ENCODE measurements at regions not wholly inside any gene's neighbourhood (a gene's known extent, or its start where the extent isn't known, plus 50 kb on each side); places are given as distances from the start of the nearest gene placed in this dataset.
"Not testable (repeated sequence)": the region's sequence is repeated elsewhere in the genome, so short reads cannot be mapped to it uniquely, and the experiment has no call there.

- Histone ChIP-seq H3K4me1 (ENCODE audit: control insufficient read depth, insufficient read depth, low read length) (no peaks in the 10 kb centered on the region), H3K27me3 (ENCODE audit: control insufficient read depth, insufficient read depth, low read length, poor library complexity, severe bottlenecking) (no peaks in the 10 kb centered on the region), H3K9me3 (ENCODE audit: control insufficient read depth, low read length) (no peaks in the 10 kb centered on the region), H3K4me3 (ENCODE audit: insufficient read depth, low read depth, low read length) (no peak overlapping the region), H3K36me3 (ENCODE audit: control insufficient read depth, insufficient read depth, low read length) (no peaks in the 10 kb centered on the region), H3K27ac (ENCODE audit: insufficient read depth, low read depth, low read length, poor library complexity, severe bottlenecking) (no peak overlapping the region)
- WGBS, 2 experiments, result 95 to 97% methylated on average over 4 of the region's 5 CpGs
Observed at GRCh38 chr1:96464522-96464921, 257.1 kb upstream of the PTBP2 start.

DNA sequence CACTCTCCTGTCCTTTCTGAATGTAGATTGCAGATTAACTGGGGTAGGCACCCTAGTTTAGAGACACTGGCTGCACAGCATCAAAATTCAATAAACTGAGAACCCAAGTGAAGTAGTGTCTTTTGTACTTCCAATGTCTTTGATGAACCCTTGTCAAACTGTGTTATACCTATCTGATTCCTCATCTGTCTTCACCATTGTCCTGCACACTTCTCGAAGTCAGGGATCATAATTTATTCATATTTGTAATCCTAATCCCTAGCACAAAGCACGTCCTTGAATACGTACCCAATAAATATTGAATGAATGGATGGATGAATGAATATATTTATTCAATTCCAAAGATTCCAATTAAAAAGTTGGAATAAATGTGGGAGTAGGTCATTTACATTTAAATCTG, 256.6 kb upstream of the PTBP2 start:
- no peaks in the 10 kb centered on the region for H3K4me1 ChIP-seq (ENCODE audit: control insufficient read depth, insufficient read depth, low read length)
- H3K9me3 ChIP-seq (ENCODE audit: control insufficient read depth, low read length), result no peaks in the 10 kb centered on the region
- WGBS, 2 experiments, result 95 to 100% methylated on average over 1 to 3 of the region's 3 CpGs
- H3K27me3 ChIP-seq (ENCODE audit: control insufficient read depth, insufficient read depth, low read length, poor library complexity, severe bottlenecking), result no peaks in the 10 kb centered on the region
- H3K36me3 ChIP-seq (ENCODE audit: control insufficient read depth, insufficient read depth, low read length), result no peaks in the 10 kb centered on the region
- no peak overlapping the region for H3K4me3 ChIP-seq (ENCODE audit: insufficient read depth, low read depth, low read length)
- no peak overlapping the region for H3K27ac ChIP-seq (ENCODE audit: insufficient read depth, low read depth, low read length, poor library complexity, severe bottlenecking)

GRCh38 chr1:96465441-96465840, 256.1 kb upstream of the PTBP2 start:
- H3K9me3 ChIP-seq (ENCODE audit: control insufficient read depth, low read length), result no peaks in the 10 kb centered on the region
- H3K36me3 ChIP-seq (ENCODE audit: control insufficient read depth, insufficient read depth, low read length), result no peaks in the 10 kb centered on the region
- no peak overlapping the region for H3K27ac ChIP-seq (ENCODE audit: insufficient read depth, low read depth, low read length, poor library complexity, severe bottlenecking)
- H3K4me1 ChIP-seq (ENCODE audit: control insufficient read depth, insufficient read depth, low read length), result no peaks in the 10 kb centered on the region
- WGBS, 2 experiments, result 88 to 92% methylated on average over 8 of the region's 8 CpGs
- H3K4me3 ChIP-seq (ENCODE audit: insufficient read depth, low read depth, low read length), result no peak overlapping the region
- H3K27me3 ChIP-seq (ENCODE audit: control insufficient read depth, insufficient read depth, low read length, poor library complexity, severe bottlenecking), result no peaks in the 10 kb centered on the region

DNA sequence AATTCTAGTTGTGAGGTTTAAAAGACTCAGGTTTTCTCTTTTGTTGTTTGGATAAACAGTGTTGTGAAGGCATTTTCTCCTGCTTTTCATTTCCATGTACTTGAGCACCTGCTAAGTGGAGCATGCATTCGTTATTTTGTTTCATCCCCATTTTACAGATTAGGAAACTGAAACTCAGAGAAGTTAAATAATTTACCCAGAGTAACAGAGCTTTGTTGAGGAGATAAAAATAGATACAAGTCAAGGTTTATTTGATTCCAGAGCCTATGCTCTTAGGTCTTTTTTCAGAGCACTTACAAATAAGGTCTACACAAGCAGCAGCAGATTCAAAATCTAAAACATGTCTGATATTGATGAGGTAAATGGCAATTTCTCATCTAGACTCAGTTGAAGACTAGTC, 254.7 kb upstream of the PTBP2 start:
- Histone ChIP-seq H3K9me3 (ENCODE audit: control insufficient read depth, low read length) (no peaks in the 10 kb centered on the region), H3K27ac (ENCODE audit: insufficient read depth, low read depth, low read length, poor library complexity, severe bottlenecking) (no peak overlapping the region), H3K4me1 (ENCODE audit: control insufficient read depth, insufficient read depth, low read length) (no peaks in the 10 kb centered on the region), H3K27me3 (ENCODE audit: control insufficient read depth, insufficient read depth, low read length, poor library complexity, severe bottlenecking) (peaks cover 3% of the 10 kb centered on the region), H3K36me3 (ENCODE audit: control insufficient read depth, insufficient read depth, low read length) (no peaks in the 10 kb centered on the region), H3K4me3 (ENCODE audit: insufficient read depth, low read depth, low read length) (no peak overlapping the region)
- 100% methylated on average over 1 of the region's 1 CpG; no CpG with 5 or more reads in 1 of the 2 experiments for WGBS, 2 experiments

- H3K9me3 ChIP-seq (ENCODE audit: control insufficient read depth, low read length); H3K27ac ChIP-seq (ENCODE audit: insufficient read depth, low read depth, low read length, poor library complexity, severe bottlenecking); H3K36me3 ChIP-seq (ENCODE audit: control insufficient read depth, insufficient read depth, low read length); H3K4me3 ChIP-seq (ENCODE audit: insufficient read depth, low read depth, low read length): not testable (repeated sequence)
- 98% methylated on average over 17 of the region's 24 CpGs for WGBS, 2 experiments
- peaks cover 16% of the 10 kb centered on the region for H3K4me1 ChIP-seq (ENCODE audit: control insufficient read depth, insufficient read depth, low read length)
- peaks cover 12% of the 10 kb centered on the region for H3K27me3 ChIP-seq (ENCODE audit: control insufficient read depth, insufficient read depth, low read length, poor library complexity, severe bottlenecking)
Observed at GRCh38 chr1:96469726-96470125, 251.9 kb upstream of the PTBP2 start.

DNA sequence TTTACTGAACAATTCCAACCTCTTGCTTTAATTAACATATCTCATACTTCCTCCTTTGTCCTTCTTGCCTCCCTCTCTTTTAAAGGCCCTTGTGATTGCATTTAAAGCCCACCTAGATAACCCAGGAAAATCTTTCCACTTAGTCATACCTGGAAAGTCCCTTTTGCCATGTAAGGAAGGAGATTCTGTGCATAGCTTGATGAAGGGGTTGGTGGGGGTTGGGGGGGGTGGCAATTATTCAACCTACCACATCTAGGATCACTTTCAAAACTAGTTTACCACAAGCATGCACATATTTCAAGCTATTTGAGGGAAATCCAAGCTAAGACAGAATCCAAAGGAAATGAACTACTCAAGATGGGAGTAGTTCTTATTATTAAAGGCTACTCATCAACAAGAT, 249.1 kb upstream of the PTBP2 start:
- Histone ChIP-seq H3K4me3 (ENCODE audit: insufficient read depth, low read depth, low read length) (no peak overlapping the region), H3K27me3 (ENCODE audit: control insufficient read depth, insufficient read depth, low read length, poor library complexity, severe bottlenecking) (peaks cover 28% of the 10 kb centered on the region), H3K4me1 (ENCODE audit: control insufficient read depth, insufficient read depth, low read length) (peaks cover 39% of the 10 kb centered on the region), H3K9me3 (ENCODE audit: control insufficient read depth, low read length) (no peaks in the 10 kb centered on the region), H3K36me3 (ENCODE audit: control insufficient read depth, insufficient read depth, low read length) (no peaks in the 10 kb centered on the region), H3K27ac (ENCODE audit: insufficient read depth, low read depth, low read length, poor library complexity, severe bottlenecking) (no peak overlapping the region)

- no peak overlapping the region for H3K4me3 ChIP-seq (ENCODE audit: insufficient read depth, low read depth, low read length)
- H3K27me3 ChIP-seq (ENCODE audit: control insufficient read depth, insufficient read depth, low read length, poor library complexity, severe bottlenecking), result peaks cover 37% of the 10 kb centered on the region
- no peak overlapping the region for H3K27ac ChIP-seq (ENCODE audit: insufficient read depth, low read depth, low read length, poor library complexity, severe bottlenecking)
- H3K36me3 ChIP-seq (ENCODE audit: control insufficient read depth, insufficient read depth, low read length), result no peaks in the 10 kb centered on the region
- no peaks in the 10 kb centered on the region for H3K9me3 ChIP-seq (ENCODE audit: control insufficient read depth, low read length)
- peaks cover 42% of the 10 kb centered on the region for H3K4me1 ChIP-seq (ENCODE audit: control insufficient read depth, insufficient read depth, low read length)
- WGBS, 2 experiments, result 9 to 10% methylated on average over 8 to 9 of the region's 9 CpGs
Observed at GRCh38 chr1:96473791-96474434, 247.7 kb upstream of the PTBP2 start.

DNA sequence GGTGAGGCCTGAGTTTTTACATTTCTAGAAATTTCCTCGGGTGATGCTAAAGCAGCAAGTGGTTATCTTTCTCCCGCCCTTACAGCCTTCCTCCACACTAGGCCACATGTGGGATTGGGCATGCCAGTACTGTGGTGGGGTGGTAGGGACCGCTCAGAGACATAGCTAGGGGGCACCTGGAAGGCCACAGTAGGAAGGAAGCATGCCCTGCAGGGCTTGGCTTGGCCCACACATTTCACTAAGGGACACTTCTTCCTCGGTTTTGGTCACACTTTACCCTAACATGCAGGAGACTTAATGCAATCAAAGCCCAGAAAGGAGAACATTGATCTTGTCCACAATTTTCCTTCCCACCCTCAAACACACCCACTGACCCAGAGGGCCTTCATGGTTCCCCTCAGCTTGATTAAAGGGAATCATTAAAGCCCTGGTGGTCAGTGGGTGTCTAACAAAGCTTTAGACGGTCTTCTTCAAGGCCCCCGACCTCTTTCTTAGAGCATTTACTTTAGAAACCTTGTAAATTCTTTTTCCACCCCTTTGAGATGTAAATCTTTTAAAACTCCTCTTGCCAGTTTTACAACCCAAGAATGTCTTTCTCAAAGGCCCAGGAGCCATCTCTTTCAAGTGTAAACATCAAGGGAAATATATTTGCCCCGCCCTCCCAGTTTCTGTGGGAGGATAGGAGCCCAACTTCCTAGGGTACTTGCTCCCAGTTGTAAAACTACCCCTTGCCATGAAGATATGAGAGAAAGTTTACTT, 246.4 kb upstream of the PTBP2 start:
- Histone ChIP-seq H3K9me3 (ENCODE audit: control insufficient read depth, low read length) (no peaks in the 10 kb centered on the region), H3K27ac (ENCODE audit: insufficient read depth, low read depth, low read length, poor library complexity, severe bottlenecking) (no peak overlapping the region), H3K27me3 (ENCODE audit: control insufficient read depth, insufficient read depth, low read length, poor library complexity, severe bottlenecking) (peaks cover 37% of the 10 kb centered on the region), H3K36me3 (ENCODE audit: control insufficient read depth, insufficient read depth, low read length) (no peaks in the 10 kb centered on the region), H3K4me3 (ENCODE audit: insufficient read depth, low read depth, low read length) (no peak overlapping the region), H3K4me1 (ENCODE audit: control insufficient read depth, insufficient read depth, low read length) (peaks cover 42% of the 10 kb centered on the region)
- 25 to 28% methylated on average over 6 to 7 of the region's 7 CpGs for WGBS, 2 experiments

- no peak overlapping the region for H3K27ac ChIP-seq (ENCODE audit: insufficient read depth, low read depth, low read length, poor library complexity, severe bottlenecking)
- 23 to 33% methylated on average over 2 to 3 of the region's 3 CpGs for WGBS, 2 experiments
- H3K9me3 ChIP-seq (ENCODE audit: control insufficient read depth, low read length), result no peaks in the 10 kb centered on the region
- H3K4me1 ChIP-seq (ENCODE audit: control insufficient read depth, insufficient read depth, low read length), result peaks cover 42% of the 10 kb centered on the region
- H3K36me3 ChIP-seq (ENCODE audit: control insufficient read depth, insufficient read depth, low read length), result no peaks in the 10 kb centered on the region
- no peak overlapping the region for H3K4me3 ChIP-seq (ENCODE audit: insufficient read depth, low read depth, low read length)
- peaks cover 37% of the 10 kb centered on the region for H3K27me3 ChIP-seq (ENCODE audit: control insufficient read depth, insufficient read depth, low read length, poor library complexity, severe bottlenecking)
Observed at GRCh38 chr1:96475903-96476302, 245.7 kb upstream of the PTBP2 start.

DNA sequence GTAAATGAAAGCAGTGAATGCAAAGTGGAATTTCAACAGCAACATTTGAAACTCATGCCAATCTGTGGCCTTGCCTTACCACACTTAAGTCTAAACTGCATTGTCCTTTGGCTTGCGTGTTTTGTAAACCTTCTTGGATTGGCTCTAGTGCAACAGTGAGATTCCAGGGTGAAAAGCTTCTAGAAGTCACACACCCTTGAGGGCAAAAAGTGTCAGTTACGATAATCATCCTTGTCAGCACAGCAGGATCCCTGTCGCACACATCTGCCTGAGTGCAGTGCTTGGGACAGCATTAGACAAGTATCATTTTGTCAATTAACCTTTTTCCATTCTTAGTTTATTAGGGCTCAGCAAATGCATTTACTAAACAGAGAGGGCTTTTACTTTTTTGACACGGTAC, 243.4 kb upstream of the PTBP2 start:
- Histone ChIP-seq H3K9me3 (ENCODE audit: control insufficient read depth, low read length) (no peaks in the 10 kb centered on the region), H3K4me3 (ENCODE audit: insufficient read depth, low read depth, low read length) (no peak overlapping the region), H3K27ac (ENCODE audit: insufficient read depth, low read depth, low read length, poor library complexity, severe bottlenecking) (no peak overlapping the region), H3K27me3 (ENCODE audit: control insufficient read depth, insufficient read depth, low read length, poor library complexity, severe bottlenecking) (peaks cover 34% of the 10 kb centered on the region), H3K4me1 (ENCODE audit: control insufficient read depth, insufficient read depth, low read length) (peaks cover 49% of the 10 kb centered on the region), H3K36me3 (ENCODE audit: control insufficient read depth, insufficient read depth, low read length) (no peaks in the 10 kb centered on the region)
- 50 to 52% methylated on average over 4 of the region's 4 CpGs for WGBS, 2 experiments

Measured in ectodermal cell (in vitro differentiated cells).